PFSK-1 (cell line): ENCODE measurements at regions not wholly inside any gene's neighbourhood (a gene's known extent, or its start where the extent isn't known, plus 50 kb on each side); places are given as distances from the start of the nearest gene placed in this dataset.

ENCODE experiments used
- FOXP2 ChIP-seq: optimal IDR thresholded peaks from 2 replicates; pipeline ENCODE3; 2011; ENCODE audit warnings: borderline replicate concordance, control low read depth, inconsistent platforms; ENCODE audit not compliant: insufficient read depth; ENCODE audit errors: extremely low read length, extremely low read depth
- POLR2AphosphoS5 ChIP-seq: IDR thresholded peaks from 2 replicates; pipeline ENCODE4 v1.6.1; 2012; ENCODE audit warnings: low read depth, mild to moderate bottlenecking, control low read depth, low read length, moderate library complexity
- REST ChIP-seq, 2 experiments: IDR thresholded peaks; 2 replicates each; pipeline versions ENCODE4 v1.6.1 to v1.8.0; 2011 to 2012; ENCODE audit warnings: low read depth in 2 of 2, low read length in 2 of 2, control low read depth in 1 of 2, inconsistent platforms in 1 of 2, mild to moderate bottlenecking in 1 of 2, moderate library complexity in 1 of 2; ENCODE audit not compliant: insufficient read depth in 1 of 2
- TAF1 ChIP-seq: IDR thresholded peaks from 2 replicates; pipeline ENCODE4 v1.6.1; 2012; ENCODE audit warnings: low read length, control low read depth, borderline replicate concordance; ENCODE audit not compliant: insufficient read depth

DNA sequence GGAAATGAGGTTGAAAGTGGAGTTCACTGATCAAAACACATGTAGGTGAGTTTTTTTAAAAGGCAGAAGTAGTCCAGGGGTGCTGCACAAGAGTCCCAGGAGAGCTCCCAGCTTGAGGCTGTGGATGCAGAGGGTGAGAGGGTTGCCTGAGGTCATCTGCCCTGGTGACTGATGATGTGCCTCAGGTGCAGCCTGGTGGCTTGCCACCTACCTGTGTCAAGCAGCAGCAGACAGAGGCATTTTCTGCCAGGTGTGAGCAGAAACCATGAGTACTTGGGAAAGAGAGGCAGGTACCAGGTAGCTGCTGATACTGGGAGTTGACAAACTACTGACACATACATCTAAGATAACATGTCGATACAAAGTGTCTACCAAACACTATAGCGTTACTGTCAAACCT is 92.5 kb downstream of the SCP2D1 start:
- no peak for TF ChIP-seq FOXP2
- TF ChIP-seq REST (IDR thresholded peaks at IDR 0.05; ENCODE audit: insufficient read depth in 1 of 2, low read depth in 2 of 2, low read length in 2 of 2): no peak
- no peak for TF ChIP-seq TAF1
- no peak for TF ChIP-seq POLR2AphosphoS5
